SK-N-SH treated with all-trans-retinoic acid at 6 μM for 48 hours (cell line): ENCODE measurements at regions not wholly inside any gene's neighbourhood (a gene's known extent, or its start where the extent isn't known, plus 50 kb on each side); places are given as distances from the start of the nearest gene placed in this dataset.

ENCODE experiments used
- ISL1 ChIP-seq: fragments of 250-450 bp; sonication (Bioruptor Pico); IDR thresholded peaks from 2 replicates; pipeline ENCODE4 v2.1.2; 2022; ENCODE audit warnings: mild to moderate bottlenecking, moderate library complexity
- PATZ1 ChIP-seq: fragments of 250-450 bp; sonication (Bioruptor Pico); IDR thresholded peaks from 2 replicates; pipeline ENCODE4 v1.8.0; 2020; ENCODE audit warnings: mild to moderate bottlenecking, moderate library complexity, borderline replicate concordance

DNA sequence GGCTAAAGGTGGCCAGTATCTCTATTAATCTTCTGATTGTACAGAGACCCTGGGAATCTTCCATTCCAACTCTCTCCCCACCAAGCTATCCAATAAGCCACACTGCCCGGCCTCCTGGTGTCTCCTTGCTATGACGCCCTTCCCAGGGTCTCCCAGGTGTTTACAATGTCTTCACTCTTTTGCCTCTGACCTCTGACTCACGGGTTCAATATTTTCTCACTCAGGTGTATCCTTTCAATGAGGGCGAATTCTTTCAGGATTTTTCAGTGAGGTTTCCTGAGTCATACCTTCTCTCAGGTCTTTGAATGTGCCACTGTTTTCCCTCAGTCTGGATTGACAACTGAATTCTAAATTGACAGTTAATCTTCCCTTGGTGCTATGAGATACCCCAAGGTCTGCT lies 53.7 kb upstream of the IRX4 start:
- no peak for TF ChIP-seq PATZ1
- TF ChIP-seq ISL1: no peak
